ENCODE measurements at regions not wholly inside any gene's neighbourhood (a gene's known extent, or its start where the extent isn't known, plus 50 kb on each side); places are given as distances from the start of the nearest gene placed in this dataset.

GRCh38 chr10:109200646-109201045 is 722.7 kb downstream of the XPNPEP1 start:
- H2BK20ac ChIP-seq (ENCODE audit: low read depth, low read length) = no peak overlapping the region
- no TSS peak for BruUV-seq (replicated peaks)
- no peak overlapping the region for H4K91ac ChIP-seq (ENCODE audit: insufficient read depth, low read depth, low read length)
- no peak overlapping the region for H3K4me2 ChIP-seq (ENCODE audit: low read depth, low read length)
- no peak overlapping the region for H2BK120ac ChIP-seq (ENCODE audit: low read depth, low read length)
- H3K56ac ChIP-seq (ENCODE audit: extremely low read depth, insufficient read depth, low read length) = no peak overlapping the region
- no peak overlapping the region for H3K4ac ChIP-seq (ENCODE audit: low read depth, low read length)
- ChIA-PET CTCF (no interaction called here), POLR2A (ENCODE audit: unreplicated experiment) (no interaction called here)
- no peak overlapping the region; the same call in 1 of the 2 replicates for H3K18ac ChIP-seq (ENCODE audit: low read depth, low read length)
- no peak overlapping the region for H3K14ac ChIP-seq (replicated peaks; ENCODE audit: low read depth, low read length)
- no peak overlapping the region for H2AK5ac ChIP-seq (ENCODE audit: low read depth, low read length)
- TF ChIP-seq CHD1 (IDR thresholded peaks at IDR 0.05; ENCODE audit: low read depth, low read length) (no peak), NFE2L2 (IDR thresholded peaks at IDR 0.05; ENCODE audit: low read depth, low read length) (no peak), RFX5 (IDR thresholded peaks at IDR 0.05; ENCODE audit: low read depth, low read length) (no peak), MAFK (IDR thresholded peaks at IDR 0.05; ENCODE audit: low read depth, low read length) (no peak), MXI1 (IDR thresholded peaks at IDR 0.05; ENCODE audit: borderline replicate concordance, low read depth, low read length) (no peak), RAD21 (IDR thresholded peaks at IDR 0.05; ENCODE audit: low read length) (no peak), ELK1 (IDR thresholded peaks at IDR 0.05; ENCODE audit: borderline replicate concordance, low read depth, low read length) (no peak), SMC3 (IDR thresholded peaks at IDR 0.05; ENCODE audit: low read depth, low read length) (no peak), CEBPB (IDR thresholded peaks at IDR 0.05; ENCODE audit: low read depth, low read length) (no peak), USF2 (IDR thresholded peaks at IDR 0.05; ENCODE audit: low read depth, low read length) (no peak), POLR2A (IDR thresholded peaks at IDR 0.05; ENCODE audit: low read depth, low read length) (no peak), MAZ (IDR thresholded peaks at IDR 0.05; ENCODE audit: borderline replicate concordance, low read depth, low read length) (no peak), FOS (IDR thresholded peaks at IDR 0.05; ENCODE audit: low read depth, low read length) (no peak), BHLHE40 (IDR thresholded peaks at IDR 0.05; ENCODE audit: low read depth, low read length) (no peak), RCOR1 (IDR thresholded peaks at IDR 0.05; ENCODE audit: insufficient replicate concordance, low read length) (no peak)
- TF ChIP-seq, protein P1, sequence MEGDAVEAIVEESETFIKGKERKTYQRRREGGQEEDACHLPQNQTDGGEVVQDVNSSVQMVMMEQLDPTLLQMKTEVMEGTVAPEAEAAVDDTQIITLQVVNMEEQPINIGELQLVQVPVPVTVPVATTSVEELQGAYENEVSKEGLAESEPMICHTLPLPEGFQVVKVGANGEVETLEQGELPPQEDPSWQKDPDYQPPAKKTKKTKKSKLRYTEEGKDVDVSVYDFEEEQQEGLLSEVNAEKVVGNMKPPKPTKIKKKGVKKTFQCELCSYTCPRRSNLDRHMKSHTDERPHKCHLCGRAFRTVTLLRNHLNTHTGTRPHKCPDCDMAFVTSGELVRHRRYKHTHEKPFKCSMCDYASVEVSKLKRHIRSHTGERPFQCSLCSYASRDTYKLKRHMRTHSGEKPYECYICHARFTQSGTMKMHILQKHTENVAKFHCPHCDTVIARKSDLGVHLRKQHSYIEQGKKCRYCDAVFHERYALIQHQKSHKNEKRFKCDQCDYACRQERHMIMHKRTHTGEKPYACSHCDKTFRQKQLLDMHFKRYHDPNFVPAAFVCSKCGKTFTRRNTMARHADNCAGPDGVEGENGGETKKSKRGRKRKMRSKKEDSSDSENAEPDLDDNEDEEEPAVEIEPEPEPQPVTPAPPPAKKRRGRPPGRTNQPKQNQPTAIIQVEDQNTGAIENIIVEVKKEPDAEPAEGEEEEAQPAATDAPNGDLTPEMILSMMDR (conservative IDR thresholded peaks at IDR 0.05; ENCODE audit: low read depth, low read length) = no peak
- intact Hi-C loops (cut with micrococcal nuclease) = no loop called here
- no peak overlapping the region for H3K9ac ChIP-seq (ENCODE audit: low read depth, low read length)
- DNase-seq = no peak
- no peak overlapping the region for H2AK9ac ChIP-seq (replicated peaks; ENCODE audit: low read depth, low read length, poor library complexity)
- no peak overlapping the region for H2AFZ ChIP-seq (replicated peaks; ENCODE audit: low read length, poor library complexity)
- no peaks in the 10 kb centered on the region for H3K79me1 ChIP-seq (ENCODE audit: low read depth in 1 of 2, low read length in 2 of 2)
- H3K4me1 ChIP-seq (ENCODE audit: control insufficient read depth, insufficient read depth, low read length) = no peaks in the 10 kb centered on the region
- H3K36me3 ChIP-seq (ENCODE audit: control insufficient read depth, insufficient read depth, low read length) = no peaks in the 10 kb centered on the region
- no peak overlapping the region for H4K5ac ChIP-seq (ENCODE audit: low read depth, low read length)
- H3K9me3 ChIP-seq (ENCODE audit: control insufficient read depth, insufficient read depth, low read length) = no peaks in the 10 kb centered on the region
- dilution Hi-C loops (cut with HindIII; ENCODE audit: low sequenced_read_pairs, unreplicated experiment) = no loop called here
- in situ Hi-C loops (cut with MboI; ENCODE audit: low sequenced_read_pairs) = no loop called here
- no peak overlapping the region for H3K23ac ChIP-seq (ENCODE audit: low read depth, low read length)
- H3K9me1 ChIP-seq (ENCODE audit: insufficient read depth, low read length) = no peaks in the 10 kb centered on the region; the same call in 1 of the 2 replicates
- no peaks in the 10 kb centered on the region for H3K27me3 ChIP-seq (ENCODE audit: control insufficient read depth, insufficient read depth, low read length)
- no peak overlapping the region for H2BK5ac ChIP-seq (ENCODE audit: low read depth, low read length, poor library complexity, severe bottlenecking)
- no peak overlapping the region for H3K27ac ChIP-seq (ENCODE audit: insufficient read depth, low read length)
- no peak overlapping the region for H4K8ac ChIP-seq (ENCODE audit: low read depth in 2 of 2, low read length in 2 of 2)
- ATAC-seq (ENCODE audit: low read depth) = no peak; the same call in 1 of the 2 replicates
- H2BK15ac ChIP-seq (ENCODE audit: low read depth, low read length) = no peak overlapping the region
- no CpG with 5 or more reads among the region's 2 CpGs for WGBS, 2 experiments (ENCODE audit: extremely low coverage in 2 of 2, insufficient read length in 1 of 2)
- H3K4me3 ChIP-seq (ENCODE audit: insufficient read depth, low read depth, low read length) = no peak overlapping the region
- H4K20me1 ChIP-seq (ENCODE audit: insufficient read depth, low read length) = no peaks in the 10 kb centered on the region

Measured in IMR-90 (cell line).